HG02623 (cell line): ENCODE measurements at regions not wholly inside any gene's neighbourhood (a gene's known extent, or its start where the extent isn't known, plus 50 kb on each side); places are given as distances from the start of the nearest gene placed in this dataset.

Source experiments
- ATAC-seq: cut with Tn5 transposase; IDR thresholded peaks from one replicate; pipeline ENCODE4 v1.9.1; 2021; ENCODE audit warnings: moderate library complexity; ENCODE audit not compliant: unreplicated experiment

DNA sequence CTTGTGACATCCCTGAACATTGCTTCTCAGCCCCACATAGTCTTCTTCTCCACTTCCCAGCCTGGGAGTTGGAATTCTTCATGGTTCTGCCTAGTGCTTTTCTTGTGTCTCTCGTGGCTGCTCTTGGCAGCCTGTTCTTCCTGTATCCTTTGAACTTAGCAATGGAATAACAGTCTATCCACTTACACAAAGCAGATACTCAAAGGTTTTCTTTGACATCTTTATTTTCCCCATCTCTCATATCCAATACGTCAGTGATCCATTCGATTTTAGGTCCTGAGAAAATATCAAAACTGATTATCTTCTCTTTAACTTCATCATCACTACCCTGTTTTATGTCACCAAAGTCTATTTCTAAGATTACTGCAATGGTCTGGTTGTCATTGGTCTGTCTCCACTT, 1091.2 kb upstream of the PIK3C3 start:
- ATAC-seq, result no peak

- no peak for ATAC-seq
These were observed 1094.8 kb upstream of the PIK3C3 start for GRCh38 chr18:40860189-40860588.

- no peak for ATAC-seq
These were observed 1099.4 kb upstream of the PIK3C3 start for GRCh38 chr18:40855661-40856060.

GRCh38 chr18:40852406-40852805, 1102.6 kb upstream of the PIK3C3 start:
- ATAC-seq, result no peak

- ATAC-seq, result no peak
These were observed 1104.0 kb upstream of the PIK3C3 start for GRCh38 chr18:40851014-40851429.

GRCh38 chr18:40849886-40850285, 1105.1 kb upstream of the PIK3C3 start:
- no peak for ATAC-seq

DNA sequence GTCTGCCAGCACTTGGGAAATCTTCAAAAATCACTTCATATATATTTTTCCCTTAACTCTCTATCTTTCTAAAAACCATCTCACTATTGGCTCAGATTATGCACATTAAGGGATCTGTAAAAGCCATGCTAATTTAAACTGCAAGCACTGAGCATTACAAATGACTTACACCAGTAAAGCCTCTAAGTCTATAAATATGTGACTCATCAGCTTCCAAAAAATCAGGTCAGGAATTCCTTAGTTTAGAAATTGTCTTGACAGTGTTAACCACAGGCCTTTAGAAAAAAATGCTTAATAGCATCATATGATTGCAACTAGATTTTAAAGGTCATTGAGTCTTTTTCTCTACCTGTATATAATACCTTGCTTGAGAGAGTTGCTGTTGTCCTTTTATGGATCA, 1113.6 kb upstream of the PIK3C3 start:
- ATAC-seq, result no peak

DNA sequence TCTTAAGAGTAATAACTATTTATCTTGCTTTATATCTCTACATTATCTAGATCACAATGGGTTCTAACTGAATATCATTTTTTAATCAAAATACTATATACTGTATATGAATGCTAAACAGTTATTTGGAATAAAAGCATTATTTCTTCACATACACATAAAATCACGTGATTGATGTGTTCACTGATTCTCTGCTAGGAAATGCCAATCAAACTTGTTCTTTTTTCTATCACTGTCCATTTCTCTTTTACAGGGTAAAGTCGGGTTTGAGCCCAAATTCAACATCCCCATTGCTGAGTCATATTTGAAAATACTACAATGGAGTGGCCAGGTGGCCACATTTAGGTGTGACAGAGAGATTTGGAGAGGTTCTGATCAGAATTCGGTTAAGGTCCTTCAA, 1114.0 kb upstream of the PIK3C3 start:
- ATAC-seq, result no peak

DNA sequence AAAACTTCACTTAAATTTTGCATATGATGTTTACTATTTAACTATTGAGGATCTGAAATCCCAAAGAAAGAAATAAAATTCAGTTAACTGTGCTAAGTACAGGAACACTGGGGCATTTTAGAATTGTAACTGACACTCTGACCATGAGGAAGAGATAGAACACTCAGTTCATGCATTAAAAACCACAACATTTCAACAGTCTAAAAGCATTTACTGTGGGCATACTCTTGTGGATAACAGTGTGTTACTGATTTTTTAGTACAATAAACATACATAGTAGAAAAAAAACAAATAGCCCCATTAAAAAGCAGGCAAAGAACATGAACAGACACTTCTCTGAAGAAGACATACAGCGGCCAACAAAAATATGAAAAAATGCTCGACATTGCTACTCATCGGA, 1122.7 kb upstream of the PIK3C3 start:
- ATAC-seq, result no peak

DNA sequence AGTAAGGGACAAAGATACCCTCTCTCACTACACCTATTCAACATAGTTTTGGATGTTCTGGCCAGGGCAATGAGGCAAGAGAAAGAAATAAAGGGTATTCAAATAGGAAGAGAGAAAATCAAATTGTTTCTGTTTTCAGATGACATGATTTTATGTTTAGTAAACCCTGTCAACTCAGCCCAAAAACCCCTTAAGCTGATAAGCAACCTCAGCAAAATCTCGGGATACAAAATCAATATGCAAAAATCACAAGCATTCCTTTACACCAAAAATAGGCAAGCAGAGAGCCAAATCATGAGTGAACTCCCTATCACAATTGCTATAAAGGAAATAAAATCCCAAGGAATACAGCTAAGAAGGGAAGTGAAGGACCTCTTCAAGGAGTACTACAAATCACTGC, 1130.7 kb upstream of the PIK3C3 start:
- no peak for ATAC-seq

- ATAC-seq, result no peak
These were observed 1133.3 kb upstream of the PIK3C3 start for GRCh38 chr18:40821596-40822243.

DNA sequence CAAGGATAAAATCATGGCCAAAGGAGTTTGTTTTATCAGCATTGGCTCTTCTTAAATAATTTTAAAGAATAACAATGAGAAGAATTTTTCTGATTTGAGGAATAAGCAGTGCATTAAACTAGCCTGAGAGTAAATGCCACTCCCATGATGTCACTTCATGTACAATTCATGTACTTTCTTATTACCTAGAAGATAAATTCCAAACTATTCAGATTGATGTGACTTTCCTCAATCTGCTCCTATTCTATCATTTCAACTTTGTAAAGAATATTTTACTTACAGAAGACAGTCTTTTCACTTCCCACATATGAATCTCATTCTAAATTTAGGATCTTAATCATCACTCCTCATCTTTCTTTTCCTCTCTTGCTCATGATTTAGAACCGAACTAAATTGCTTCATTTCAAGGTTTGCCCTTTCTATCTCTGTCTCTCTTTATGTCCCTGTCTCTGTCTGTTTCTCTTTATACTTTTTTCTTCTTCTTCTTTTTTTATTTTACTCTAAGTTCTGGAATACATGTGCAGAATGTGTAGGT, 1142.0 kb upstream of the PIK3C3 start:
- no peak for ATAC-seq

DNA sequence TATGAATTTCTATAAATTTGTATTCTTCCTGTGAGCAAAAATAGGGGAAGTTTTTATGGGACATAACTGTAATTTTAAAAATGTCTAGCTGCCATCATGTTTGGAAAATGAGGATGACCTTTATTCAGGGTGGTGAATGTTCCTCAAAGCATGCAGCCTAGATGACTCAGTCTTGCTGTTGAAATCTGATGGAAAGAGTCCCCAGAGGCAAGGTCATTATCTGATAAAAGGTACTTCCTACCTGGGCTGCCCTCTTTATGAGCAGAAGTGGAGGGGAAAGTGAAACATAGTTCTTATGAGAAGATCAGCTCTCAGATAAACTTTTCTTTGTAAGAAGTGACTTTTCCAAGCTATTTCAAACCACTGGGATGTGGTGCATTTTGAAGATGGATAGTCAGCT, 1144.7 kb upstream of the PIK3C3 start:
- ATAC-seq, result no peak

DNA sequence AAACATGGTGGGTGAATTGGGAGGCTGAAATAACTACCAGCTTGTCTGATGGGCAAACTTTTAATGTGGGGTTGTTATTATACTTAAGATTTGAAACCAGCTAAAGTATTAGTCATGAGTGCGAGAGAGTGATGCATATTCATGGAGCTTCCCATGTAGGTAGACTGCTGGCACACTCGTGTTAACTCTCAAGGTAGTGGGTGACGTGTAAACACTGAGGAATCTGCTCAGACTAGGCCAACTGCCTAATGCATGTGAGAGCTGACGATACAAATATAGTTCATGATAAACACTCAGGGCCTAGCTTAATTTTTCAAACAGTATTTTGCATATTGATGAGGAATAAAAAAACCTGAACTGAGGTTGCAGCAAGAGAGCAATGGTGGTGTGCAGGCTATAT, 1165.7 kb upstream of the PIK3C3 start:
- ATAC-seq, result no peak

DNA sequence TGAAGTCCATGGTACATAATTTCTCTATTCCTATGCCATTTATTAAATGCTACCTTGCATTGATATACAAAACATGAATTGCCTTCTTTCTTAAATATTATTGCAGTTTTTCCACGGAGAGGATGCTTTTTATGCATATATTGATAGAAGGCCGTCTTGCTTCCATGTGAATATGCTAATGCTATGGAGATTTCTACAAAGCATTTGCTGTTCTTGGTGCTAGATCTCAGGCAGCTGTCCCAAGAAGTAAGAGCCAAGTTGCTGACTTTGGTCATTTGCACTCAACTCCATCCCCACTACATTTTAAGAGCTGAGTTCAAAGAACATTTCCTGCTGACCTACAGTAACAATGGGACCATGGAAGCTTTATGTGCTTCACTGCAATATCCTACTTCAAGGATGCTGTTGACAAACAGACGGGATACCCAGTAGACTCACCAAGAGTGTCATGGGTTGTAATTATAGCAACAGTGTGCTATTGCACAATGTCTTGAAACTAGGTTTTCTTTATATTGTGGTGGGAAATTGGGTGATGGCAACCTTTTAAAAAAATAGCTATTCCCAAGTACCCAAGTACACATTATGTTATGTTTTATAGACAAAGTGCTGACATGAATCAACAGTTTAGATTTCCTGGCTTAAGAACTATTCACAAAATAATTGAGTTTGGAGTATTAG, 1172.4 kb upstream of the PIK3C3 start:
- ATAC-seq, result no peak

GRCh38 chr18:40769786-40770185, 1185.2 kb upstream of the PIK3C3 start:
- no peak for ATAC-seq

GRCh38 chr18:40760251-40760650, 1194.8 kb upstream of the PIK3C3 start:
- ATAC-seq, result no peak

DNA sequence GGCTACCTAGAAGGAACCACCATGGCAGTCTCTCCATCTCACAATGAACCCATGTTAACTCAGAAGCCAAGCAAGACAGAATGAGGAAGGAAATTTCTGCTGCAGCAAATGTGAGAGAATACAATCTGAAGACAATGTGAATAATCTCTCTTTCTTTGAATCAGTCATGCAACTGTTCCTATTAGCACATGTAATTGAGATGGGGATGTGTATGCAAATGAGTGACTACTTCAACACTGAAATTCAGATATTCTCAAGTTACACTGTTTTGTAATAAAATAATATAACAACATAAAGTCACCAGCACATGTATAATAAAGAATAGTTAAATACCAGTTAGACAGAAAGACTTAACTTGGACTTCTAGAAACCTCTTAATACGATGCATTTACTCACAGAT, 1200.6 kb upstream of the PIK3C3 start:
- ATAC-seq, result no peak

- no peak for ATAC-seq
These were observed 1202.7 kb upstream of the PIK3C3 start for GRCh38 chr18:40752316-40752715.

DNA sequence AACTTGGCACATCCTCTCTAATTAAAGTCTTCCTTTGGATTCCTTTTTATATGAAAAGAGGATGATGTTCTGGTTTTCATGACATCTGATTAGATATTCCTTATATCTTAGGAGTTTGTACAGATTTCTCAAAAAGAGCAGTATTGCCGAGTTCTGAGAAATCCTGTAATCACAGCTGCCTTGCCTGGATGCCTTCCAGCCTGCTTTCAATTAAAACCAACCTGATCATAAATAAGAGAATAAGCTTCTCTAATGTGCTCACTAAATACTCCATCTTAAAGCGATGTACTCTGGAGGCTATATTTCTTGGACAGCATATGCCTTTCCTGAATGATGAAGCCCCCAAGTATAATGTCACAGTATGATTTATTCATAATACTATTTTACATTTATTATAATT, 1203.8 kb upstream of the PIK3C3 start:
- ATAC-seq, result no peak

GRCh38 chr18:40739029-40739428, 1216.0 kb upstream of the PIK3C3 start:
- ATAC-seq, result no peak

DNA sequence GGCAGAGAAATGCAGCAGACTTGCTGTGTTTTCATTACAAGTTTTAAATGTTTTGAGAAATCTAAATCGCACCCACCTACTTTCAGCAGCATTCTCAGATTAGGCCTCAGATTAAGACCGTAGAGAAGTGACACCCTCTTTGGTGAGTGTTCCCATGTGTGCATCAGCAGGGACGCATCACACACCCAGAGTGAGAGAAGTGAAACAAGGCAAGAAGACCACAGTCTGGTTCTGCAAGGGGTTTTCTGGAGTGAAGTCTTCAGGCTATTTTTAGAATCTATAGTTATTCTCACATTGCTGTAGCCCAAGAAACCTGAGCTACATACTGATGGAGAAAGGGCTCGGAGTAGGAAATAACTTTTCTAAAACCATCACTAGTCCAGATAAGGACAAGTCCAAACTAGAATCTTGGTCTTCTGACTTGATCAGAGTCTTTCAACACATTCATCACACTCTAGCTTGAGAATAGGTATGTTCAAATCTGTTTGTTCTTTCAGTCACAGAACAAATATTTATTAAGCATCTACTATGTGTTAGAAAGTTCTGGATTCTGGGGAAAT, 1216.6 kb upstream of the PIK3C3 start:
- no peak for ATAC-seq
